Parathyroid adenoma (tissue), 2 donors: ENCODE measurements at regions not wholly inside any gene's neighbourhood (a gene's known extent, or its start where the extent isn't known, plus 50 kb on each side); places are given as distances from the start of the nearest gene placed in this dataset.

Experiments used
- H2AFZ ChIP-seq: fragments of 300-600 bp; sonication (generic); one replicate; pipeline ENCODE4 v1.7.0; 2017; ENCODE audit warnings: antibody characterized with exemption, mild to moderate bottlenecking
- H3K27ac ChIP-seq: fragments of 300-600 bp; sonication (generic); one replicate; pipeline ENCODE4 v1.7.0; 2017
- H3K27me3 ChIP-seq: fragments of 300-600 bp; sonication (generic); one replicate; pipeline ENCODE4 v1.7.0; 2017; ENCODE audit warnings: low read length; ENCODE audit not compliant: control insufficient read depth, insufficient read depth
- H3K36me3 ChIP-seq: fragments of 300-600 bp; sonication (generic); one replicate; pipeline ENCODE4 v1.7.0; 2017; ENCODE audit warnings: low read length; ENCODE audit not compliant: control insufficient read depth, insufficient read depth
- H3K4me1 ChIP-seq: fragments of 300-600 bp; sonication (generic); one replicate; pipeline ENCODE4 v1.7.0; 2017; ENCODE audit warnings: control low read depth
- H3K4me2 ChIP-seq: fragments of 300-600 bp; sonication (generic); one replicate; pipeline ENCODE4 v1.7.0; 2017; ENCODE audit warnings: low read length
- H3K4me3 ChIP-seq: fragments of 300-600 bp; sonication (generic); one replicate; pipeline ENCODE4 v1.7.0; 2017; ENCODE audit warnings: low read depth, low read length
- H3K79me2 ChIP-seq: fragments of 300-600 bp; sonication (generic); one replicate; pipeline ENCODE4 v1.7.0; 2017; ENCODE audit warnings: control low read depth
- H3K9ac ChIP-seq: fragments of 300-600 bp; sonication (generic); one replicate; pipeline ENCODE4 v1.7.0; 2017; ENCODE audit warnings: mild to moderate bottlenecking
- H3K9me3 ChIP-seq: fragments of 300-600 bp; sonication (generic); one replicate; pipeline ENCODE4 v1.7.0; 2017; ENCODE audit warnings: low read length; ENCODE audit not compliant: control insufficient read depth
- TF ChIP-seq, protein P1 (sequence below): fragments of 300-600 bp; sonication (generic); IDR thresholded peaks from one replicate; pipeline ENCODE4 v1.7.0; 2017; ENCODE audit warnings: antibody characterized with exemption, mild to moderate bottlenecking
- donor health status: primary hyperparathyroidism.

DNA sequence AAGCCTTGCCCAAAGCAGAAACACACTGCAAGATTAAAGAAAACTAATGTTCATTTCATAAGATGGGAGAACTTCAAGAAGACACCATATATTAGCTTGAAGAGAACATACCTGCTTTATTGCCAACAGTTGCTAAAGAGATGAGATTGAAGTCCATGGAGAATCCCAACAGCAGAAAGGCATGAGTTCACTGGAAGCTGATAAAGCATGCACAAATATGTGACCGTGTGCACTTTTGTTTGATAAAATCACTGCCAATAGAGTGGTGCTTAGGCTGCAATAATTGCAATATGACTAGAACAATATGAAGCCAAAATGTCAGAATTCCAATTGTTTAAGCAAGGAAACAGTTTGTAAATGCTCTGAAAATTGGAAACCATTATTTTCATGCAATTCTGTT, 125.9 kb upstream of the PPARGC1A start:
- H2AFZ ChIP-seq = no peak overlapping the region
- H3K4me1 ChIP-seq = no peaks in the 10 kb centered on the region
- no peaks in the 10 kb centered on the region for H3K79me2 ChIP-seq
- TF ChIP-seq, protein P1, sequence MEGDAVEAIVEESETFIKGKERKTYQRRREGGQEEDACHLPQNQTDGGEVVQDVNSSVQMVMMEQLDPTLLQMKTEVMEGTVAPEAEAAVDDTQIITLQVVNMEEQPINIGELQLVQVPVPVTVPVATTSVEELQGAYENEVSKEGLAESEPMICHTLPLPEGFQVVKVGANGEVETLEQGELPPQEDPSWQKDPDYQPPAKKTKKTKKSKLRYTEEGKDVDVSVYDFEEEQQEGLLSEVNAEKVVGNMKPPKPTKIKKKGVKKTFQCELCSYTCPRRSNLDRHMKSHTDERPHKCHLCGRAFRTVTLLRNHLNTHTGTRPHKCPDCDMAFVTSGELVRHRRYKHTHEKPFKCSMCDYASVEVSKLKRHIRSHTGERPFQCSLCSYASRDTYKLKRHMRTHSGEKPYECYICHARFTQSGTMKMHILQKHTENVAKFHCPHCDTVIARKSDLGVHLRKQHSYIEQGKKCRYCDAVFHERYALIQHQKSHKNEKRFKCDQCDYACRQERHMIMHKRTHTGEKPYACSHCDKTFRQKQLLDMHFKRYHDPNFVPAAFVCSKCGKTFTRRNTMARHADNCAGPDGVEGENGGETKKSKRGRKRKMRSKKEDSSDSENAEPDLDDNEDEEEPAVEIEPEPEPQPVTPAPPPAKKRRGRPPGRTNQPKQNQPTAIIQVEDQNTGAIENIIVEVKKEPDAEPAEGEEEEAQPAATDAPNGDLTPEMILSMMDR = no peak
- H3K4me2 ChIP-seq = no peak overlapping the region
- H3K36me3 ChIP-seq = no peaks in the 10 kb centered on the region
- no peak overlapping the region for H3K4me3 ChIP-seq
- no peak overlapping the region for H3K27ac ChIP-seq
- no peaks in the 10 kb centered on the region for H3K27me3 ChIP-seq
- H3K9ac ChIP-seq = no peak overlapping the region
- no peaks in the 10 kb centered on the region for H3K9me3 ChIP-seq

DNA sequence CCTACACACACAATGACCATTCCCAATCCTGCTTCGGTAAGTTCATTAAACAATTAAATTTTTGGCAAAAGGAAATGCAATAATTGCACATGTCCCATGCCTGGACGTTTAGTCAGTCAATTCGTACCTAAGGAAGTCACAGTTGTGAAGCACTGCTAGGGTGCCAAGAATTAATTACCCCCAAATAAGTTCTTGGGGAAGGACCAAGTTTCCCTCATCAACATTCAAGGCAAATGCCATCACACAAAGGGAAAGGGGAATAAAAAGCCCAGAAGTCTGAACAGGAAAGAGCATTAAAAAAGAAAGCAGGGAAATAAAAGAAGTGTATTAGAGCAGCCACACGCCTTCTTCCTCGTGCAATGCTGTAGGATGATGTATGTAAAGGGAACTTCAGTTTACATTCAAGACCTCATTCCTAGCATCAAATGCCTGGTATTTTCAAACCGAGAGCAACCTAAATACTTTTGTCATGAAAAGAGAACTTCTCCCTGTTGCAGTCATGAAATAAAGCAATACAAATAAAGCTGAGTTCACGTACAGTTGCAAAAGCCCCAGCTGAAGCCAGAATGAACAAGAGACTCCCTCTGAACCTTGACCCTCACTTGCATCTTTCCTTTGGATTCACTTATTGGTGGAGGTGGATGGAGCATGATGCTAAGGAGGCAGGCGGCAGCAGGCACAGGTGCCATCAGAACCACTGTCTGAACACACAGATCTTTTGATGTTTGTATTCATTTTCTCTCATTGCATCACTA, 124.0 kb upstream of the PPARGC1A start:
- Histone ChIP-seq H3K9ac (no peak overlapping the region), H3K9me3 (no peaks in the 10 kb centered on the region), H3K4me1 (no peaks in the 10 kb centered on the region), H3K27ac (no peak overlapping the region), H3K4me2 (no peak overlapping the region), H3K79me2 (no peaks in the 10 kb centered on the region), H3K27me3 (no peaks in the 10 kb centered on the region), H2AFZ (no peak overlapping the region), H3K4me3 (no peak overlapping the region), H3K36me3 (no peaks in the 10 kb centered on the region)
- TF ChIP-seq, protein P1 = no peak

DNA sequence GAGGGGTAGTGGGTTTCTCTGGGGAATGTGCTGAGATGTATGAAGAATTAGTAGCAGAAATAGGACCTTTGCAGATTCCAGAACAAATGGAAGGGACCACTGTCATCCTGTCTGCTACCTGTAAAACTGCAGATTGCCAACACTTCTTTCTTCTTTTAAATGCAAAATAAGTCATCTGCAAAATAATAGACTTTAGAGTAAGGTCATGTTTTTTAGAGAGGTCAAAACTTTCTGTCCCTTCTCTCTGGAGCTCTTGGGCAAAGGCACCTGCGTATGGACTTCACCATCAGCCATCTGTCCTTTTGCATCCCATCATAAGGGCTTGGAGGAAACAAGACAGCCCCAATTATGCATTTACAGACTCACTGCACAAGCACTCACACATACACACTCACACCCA, 121.1 kb upstream of the PPARGC1A start:
- H3K4me3 ChIP-seq = no peak overlapping the region
- no peak overlapping the region for H2AFZ ChIP-seq
- no peak overlapping the region for H3K9ac ChIP-seq
- H3K4me1 ChIP-seq = no peaks in the 10 kb centered on the region
- H3K36me3 ChIP-seq = no peaks in the 10 kb centered on the region
- no peaks in the 10 kb centered on the region for H3K79me2 ChIP-seq
- H3K9me3 ChIP-seq = no peaks in the 10 kb centered on the region
- H3K27ac ChIP-seq = no peak overlapping the region
- no peak overlapping the region for H3K4me2 ChIP-seq
- H3K27me3 ChIP-seq = no peaks in the 10 kb centered on the region
- TF ChIP-seq, protein P1 = no peak

DNA sequence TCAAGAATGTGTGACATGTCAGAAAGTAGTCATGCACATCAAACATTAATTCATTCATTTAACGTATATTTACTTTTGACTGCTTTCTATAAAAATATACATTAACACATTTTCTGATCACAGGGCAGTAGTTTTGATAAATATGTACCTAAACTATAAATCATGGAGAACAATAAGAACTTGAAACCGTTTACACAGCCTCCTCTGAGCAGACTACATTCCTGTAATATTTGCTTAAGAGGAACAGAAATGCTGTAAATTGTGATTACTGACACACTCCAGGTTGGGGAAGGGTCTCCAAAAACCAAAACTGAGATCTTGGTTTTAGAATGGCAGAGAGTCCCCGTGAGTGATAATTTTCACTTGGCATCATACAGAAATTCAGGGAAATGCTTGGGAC, 120.7 kb upstream of the PPARGC1A start:
- Histone ChIP-seq H3K4me1 (no peaks in the 10 kb centered on the region), H3K27ac (no peak overlapping the region), H3K9ac (no peak overlapping the region), H3K36me3 (no peaks in the 10 kb centered on the region), H3K4me2 (no peak overlapping the region), H3K4me3 (no peak overlapping the region), H3K9me3 (no peaks in the 10 kb centered on the region), H3K27me3 (no peaks in the 10 kb centered on the region), H2AFZ (no peak overlapping the region), H3K79me2 (no peaks in the 10 kb centered on the region)
- TF ChIP-seq, protein P1 = no peak

DNA sequence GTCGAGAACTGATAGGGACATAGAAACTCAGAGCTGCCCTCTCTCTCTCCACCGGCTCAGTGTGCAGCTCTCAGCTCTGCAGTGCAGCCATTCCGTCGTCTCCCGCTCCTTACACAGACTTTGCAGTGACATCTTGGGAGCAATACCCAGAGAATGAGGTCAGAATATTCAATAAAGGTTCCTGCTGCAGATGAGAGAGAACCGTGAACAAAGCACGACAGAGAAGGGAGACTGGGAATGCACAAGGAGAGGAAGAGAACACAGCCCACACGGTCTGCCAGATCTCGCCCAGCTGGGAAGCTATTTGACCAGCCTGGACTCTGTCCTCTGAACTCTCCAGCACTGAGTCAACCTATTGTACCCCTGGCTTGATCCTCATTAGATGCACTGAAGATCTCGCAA, 118.0 kb upstream of the PPARGC1A start:
- no peaks in the 10 kb centered on the region for H3K9me3 ChIP-seq
- TF ChIP-seq, protein P1 = no peak
- H3K27ac ChIP-seq = no peak overlapping the region
- H3K79me2 ChIP-seq = no peaks in the 10 kb centered on the region
- H3K9ac ChIP-seq = no peak overlapping the region
- H3K27me3 ChIP-seq = no peaks in the 10 kb centered on the region
- no peaks in the 10 kb centered on the region for H3K4me1 ChIP-seq
- no peak overlapping the region for H3K4me2 ChIP-seq
- H3K36me3 ChIP-seq = no peaks in the 10 kb centered on the region
- H2AFZ ChIP-seq = peak overlapping the region; percentile 61
- H3K4me3 ChIP-seq = no peak overlapping the region
